Ammon's horn (tissue), 1 donor: ENCODE measurements at regions not wholly inside any gene's neighbourhood (a gene's known extent, or its start where the extent isn't known, plus 50 kb on each side); places are given as distances from the start of the nearest gene placed in this dataset.
"Not testable (repeated sequence)": the region's sequence is repeated elsewhere in the genome, so short reads cannot be mapped to it uniquely, and the experiment has no call there.

ENCODE experiments used
- DNase-seq: peaks from one replicate; pipeline ENCODE4 v3.0.0-alpha.2; 2016; ENCODE audit warnings: low spot score

- DNase-seq, result no peak
Measured at GRCh38 chr1:95903060-95903459, 669.0 kb downstream of the RWDD3 start.

DNA sequence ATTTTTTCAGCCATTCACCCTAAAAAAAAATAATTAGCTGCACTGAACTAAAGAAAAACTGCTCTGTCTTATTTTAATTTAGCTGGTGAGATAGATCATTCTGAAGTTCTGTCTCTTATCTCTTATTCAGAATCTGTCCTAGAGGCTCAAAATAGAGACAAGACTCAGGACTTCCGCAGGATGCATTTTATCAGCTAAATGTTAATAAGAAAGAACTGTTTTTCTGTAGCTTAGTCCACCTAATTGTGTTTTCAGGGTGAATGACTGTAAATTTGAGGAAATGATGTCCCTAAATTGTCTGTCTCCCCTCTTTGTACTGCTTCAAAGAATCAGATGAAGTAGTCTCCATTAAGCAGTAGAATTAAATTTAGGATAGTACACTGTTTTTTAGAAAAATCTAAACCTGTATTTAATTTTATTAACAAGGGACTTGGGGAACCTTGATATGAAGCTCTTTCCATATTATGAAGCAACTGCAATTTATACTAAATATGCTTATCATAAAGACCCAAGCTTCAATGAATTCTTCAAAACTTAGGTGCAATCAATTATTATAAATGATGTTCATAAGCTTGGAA is 671.9 kb downstream of the RWDD3 start:
- DNase-seq, result no peak

DNA sequence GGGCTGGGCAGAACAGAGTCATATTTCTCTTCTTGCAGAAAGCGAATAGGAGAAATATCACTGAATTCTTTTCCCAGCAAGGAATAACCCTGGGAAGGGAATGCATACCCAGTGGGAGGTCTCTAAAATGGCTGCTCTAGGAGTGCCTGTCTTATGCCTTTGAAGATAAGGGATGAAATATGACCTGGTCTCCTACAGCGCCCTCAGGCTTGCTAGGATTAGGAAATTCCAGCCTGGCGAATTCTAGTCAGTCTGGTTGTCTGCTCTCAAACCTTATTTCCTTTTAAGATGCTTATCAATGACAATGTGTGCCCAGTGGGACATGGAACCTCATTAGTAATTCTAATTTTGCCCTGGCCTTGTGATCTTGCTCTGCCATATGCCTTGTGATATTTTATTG is 677.7 kb downstream of the RWDD3 start:
- DNase-seq, result not testable (repeated sequence)

DNA sequence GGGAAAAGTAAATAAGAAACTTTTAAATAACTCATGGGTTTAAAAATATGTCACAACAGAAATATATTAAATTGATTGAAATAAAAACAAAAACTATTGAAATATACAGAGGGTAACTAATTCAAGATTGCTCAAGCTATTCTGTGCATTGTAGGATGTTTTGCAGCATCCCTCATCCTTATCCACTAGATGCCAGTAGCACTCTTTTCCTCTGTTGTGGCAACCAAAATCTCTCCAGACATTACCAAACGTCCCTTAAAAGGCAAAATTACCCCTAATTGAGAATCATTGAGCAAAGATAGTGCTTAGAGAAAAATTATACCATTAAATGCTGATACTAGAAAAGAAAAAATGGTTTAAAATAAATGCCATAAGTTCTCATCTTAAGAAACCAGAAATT is 682.6 kb downstream of the RWDD3 start:
- DNase-seq, result no peak

GRCh38 chr1:95924684-95925083 is 690.7 kb downstream of the RWDD3 start:
- DNase-seq, result no peak

- no peak for DNase-seq
Measured at GRCh38 chr1:95926331-95926730, 692.3 kb downstream of the RWDD3 start.

DNA sequence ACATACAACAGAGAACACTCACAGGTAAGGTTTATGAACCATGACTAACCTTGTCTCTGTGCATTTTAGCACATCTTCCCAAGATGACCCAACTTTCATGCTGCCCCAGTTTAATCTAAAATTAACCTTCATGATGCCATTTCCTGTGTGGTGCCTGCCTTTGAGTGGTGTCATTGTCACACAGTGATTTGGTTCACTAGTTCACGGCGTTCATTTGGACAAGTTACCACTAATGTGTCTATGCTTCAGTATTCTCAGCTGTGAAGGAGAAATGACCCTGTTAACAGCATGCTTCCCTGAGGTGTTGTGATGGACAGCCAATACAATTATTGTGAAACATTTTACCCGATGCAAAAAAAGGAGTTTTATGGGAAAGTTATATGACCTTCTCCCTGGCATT is 693.1 kb downstream of the RWDD3 start:
- no peak for DNase-seq

GRCh38 chr1:95935719-95936118 is 701.7 kb downstream of the RWDD3 start:
- DNase-seq, result no peak

DNA sequence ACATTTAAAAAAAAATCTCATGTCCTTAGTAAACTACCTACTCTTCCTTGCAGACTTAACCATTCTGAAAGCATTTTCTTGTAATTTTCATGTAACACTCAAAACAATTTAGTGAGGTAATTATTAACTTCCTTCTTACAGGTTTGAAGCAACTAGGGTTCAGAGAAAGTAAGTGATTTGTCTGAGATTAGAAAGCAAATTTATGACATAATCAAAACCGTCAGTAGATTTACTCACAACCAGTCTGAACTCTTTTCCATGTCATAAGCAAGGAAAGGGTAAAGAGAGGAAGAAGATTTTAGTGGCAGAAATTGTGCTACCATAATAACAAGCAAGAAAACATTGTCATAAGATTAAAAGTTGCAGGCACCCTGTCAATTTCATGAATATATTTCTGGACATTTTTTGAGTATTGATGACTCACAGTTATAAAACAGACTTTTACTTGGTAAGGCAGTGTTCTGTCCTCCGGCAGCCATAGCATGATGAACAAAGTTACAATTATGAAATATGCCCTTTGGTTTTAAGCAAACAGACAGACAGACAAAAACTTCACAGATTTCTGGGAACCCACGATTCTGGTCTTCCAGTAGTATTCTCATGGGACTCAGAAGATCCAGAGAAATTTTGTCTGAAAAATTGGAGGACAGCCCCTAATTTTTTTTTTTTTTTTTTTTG is 707.2 kb downstream of the RWDD3 start:
- DNase-seq, result no peak

GRCh38 chr1:95948023-95948422 is 714.0 kb downstream of the RWDD3 start:
- no peak for DNase-seq

DNA sequence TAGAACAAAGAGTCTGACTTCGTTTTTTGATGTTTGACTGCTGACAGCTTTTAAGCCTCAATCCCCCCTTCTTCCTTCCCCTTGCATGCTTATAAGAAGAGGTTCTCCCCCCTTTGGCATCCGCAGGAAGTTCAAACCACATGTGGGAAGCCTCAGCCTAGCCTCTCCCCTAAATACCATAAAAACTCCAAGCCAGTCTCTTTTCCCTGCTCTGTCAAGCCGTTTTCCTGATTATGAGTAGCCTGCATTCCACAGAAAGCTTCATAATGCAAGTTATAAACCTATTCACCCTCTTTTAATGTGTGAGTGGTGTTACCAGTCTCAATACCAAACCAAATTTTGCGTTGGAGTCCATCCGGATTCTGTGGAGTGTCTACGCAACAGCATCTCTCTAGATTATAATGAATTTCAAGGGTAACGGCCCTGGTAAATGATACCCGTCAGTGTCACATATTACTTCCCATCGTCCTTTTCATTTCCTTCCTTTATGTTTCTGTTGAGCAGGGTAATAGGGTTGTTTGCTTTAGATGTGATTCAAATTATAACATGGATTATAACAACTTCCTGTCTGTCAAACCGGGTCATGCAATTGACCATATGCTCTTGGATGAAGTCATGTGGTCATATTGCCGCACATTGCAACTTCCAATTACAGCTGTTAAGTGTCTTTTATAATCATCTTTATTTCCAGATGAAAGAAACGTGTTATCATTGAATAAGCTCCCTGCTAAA is 717.5 kb downstream of the RWDD3 start:
- no peak for DNase-seq

DNA sequence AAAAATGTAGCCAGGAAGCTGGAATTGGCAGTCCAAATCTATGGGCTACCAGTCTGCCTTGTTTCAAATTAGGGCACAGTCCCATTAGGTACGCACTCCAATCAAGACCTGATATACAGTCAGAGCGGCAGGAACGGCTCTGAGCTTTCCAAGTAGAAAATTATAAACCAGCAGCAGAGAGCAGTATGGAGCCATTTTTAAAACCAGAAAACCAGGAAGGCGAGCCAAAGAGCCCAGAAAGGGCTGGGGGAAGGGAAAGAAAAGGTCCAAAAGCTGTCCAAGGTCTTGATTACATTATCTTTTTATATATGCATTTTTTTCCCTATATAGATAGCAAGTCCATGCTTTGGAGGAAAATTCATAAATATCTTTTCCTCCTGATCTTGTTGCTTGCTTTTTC is 719.0 kb downstream of the RWDD3 start:
- DNase-seq, result peak; percentile 23

DNA sequence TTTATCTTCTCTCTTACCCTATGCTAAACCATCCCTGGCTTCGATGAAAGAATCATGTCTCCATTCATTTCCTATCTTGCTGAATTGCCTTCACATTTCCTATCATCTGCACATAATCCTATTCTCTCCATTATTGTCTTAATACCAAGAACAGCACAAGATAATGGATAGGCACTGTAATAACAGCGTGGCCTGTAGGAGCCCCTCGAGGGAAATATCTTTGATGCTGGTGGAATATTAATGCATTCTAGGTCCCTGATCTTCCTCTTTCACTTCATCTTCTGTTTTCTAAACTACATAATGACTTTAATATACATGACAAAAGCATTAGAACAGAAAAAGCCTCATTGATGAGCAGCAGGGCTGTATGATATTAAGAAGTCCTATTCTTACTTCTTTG is 720.6 kb downstream of the RWDD3 start:
- no peak for DNase-seq

- no peak for DNase-seq
Measured at GRCh38 chr1:95956215-95956614, 722.2 kb downstream of the RWDD3 start.

- DNase-seq, result no peak
Measured at GRCh38 chr1:95957748-95958147, 723.7 kb downstream of the RWDD3 start.

GRCh38 chr1:95966866-95967265 is 732.9 kb downstream of the RWDD3 start:
- no peak for DNase-seq

GRCh38 chr1:95974586-95974985 is 740.6 kb downstream of the RWDD3 start:
- DNase-seq, result no peak

- DNase-seq, result no peak
Measured at GRCh38 chr1:95982711-95983110, 738.9 kb upstream of the PTBP2 start.

- DNase-seq, result no peak
Measured at GRCh38 chr1:95983831-95984230, 737.8 kb upstream of the PTBP2 start.

DNA sequence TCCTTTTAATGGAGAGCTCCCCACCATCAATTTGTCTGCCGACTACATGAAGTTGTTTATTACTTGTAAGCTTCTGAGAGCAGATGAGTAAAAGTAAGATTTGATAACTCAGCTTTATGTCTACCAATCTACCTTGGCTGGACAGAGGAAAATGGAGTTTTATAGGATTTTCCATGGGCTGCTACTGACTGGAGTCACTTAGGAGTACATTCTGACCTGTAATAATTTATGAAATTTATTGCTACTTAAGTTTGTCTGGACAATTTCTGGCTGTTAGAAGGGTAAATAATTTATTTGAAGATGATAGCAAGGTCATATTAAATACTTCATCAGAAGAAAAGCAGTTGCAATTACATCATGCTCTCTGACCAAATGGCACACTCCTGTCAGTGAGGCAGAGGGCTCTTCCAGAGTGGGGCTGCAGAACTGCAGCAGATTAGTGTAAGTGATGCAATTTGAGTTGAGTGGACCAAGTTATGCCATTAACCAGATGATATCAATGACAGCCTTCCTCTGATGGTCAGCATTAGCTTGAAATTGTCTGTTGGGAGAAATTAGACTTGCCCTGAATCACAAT is 736.7 kb upstream of the PTBP2 start:
- DNase-seq, result no peak

GRCh38 chr1:95990033-95990432 is 731.6 kb upstream of the PTBP2 start:
- no peak for DNase-seq

DNA sequence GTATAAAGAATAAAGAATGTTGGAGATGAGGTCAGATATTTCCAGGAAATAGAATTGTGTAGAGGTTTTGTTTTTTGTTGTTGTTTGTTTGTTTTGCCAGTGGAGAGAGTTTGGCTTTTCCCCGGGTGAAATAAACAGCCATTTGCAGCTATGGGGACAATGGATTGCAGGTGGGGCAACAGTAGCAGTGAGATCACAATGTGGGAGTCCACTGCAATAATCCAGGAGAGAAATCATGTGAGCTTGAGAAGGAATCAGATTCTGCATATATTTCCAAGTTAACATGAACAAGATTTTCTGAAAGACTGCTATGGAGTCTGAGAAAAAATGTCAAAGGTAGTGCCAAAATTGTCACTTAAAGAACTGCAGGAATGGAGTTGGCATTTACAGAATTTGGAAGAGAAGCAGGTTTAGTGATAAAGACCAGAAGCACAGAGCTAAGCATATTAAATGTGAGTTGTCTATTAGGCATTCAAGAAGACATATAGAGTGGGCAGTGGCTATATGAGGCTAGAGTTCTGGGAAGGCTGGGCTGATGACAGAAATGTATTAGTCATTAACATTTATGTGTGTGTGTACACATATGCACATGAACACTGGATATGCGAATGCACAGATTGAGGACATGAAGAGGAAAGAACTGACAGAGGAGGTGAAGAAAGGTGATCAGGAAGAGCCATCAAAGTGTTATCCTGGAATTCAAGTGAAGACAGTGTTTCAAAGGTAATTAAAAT is 729.6 kb upstream of the PTBP2 start:
- DNase-seq, result no peak
